ENCODE measurements at regions not wholly inside any gene's neighbourhood (a gene's known extent, or its start where the extent isn't known, plus 50 kb on each side); places are given as distances from the start of the nearest gene placed in this dataset.

GRCh38 chr16:35741546-35741945, 2282.1 kb downstream of the TP53TG3F start:
- no peak for DNase-seq

GRCh38 chr16:35743101-35743692, 2283.8 kb downstream of the TP53TG3F start:
- DNase-seq = no peak

- no peak for DNase-seq
Observed at GRCh38 chr16:35744084-35744483, 2284.7 kb downstream of the TP53TG3F start.

- no peak for DNase-seq
Observed at GRCh38 chr16:35744726-35745125, 2285.3 kb downstream of the TP53TG3F start.

- DNase-seq = no peak
Observed at GRCh38 chr16:35745191-35745590, 2285.8 kb downstream of the TP53TG3F start.

GRCh38 chr16:35745821-35746248, 2286.4 kb downstream of the TP53TG3F start:
- no peak for DNase-seq

GRCh38 chr16:35746281-35746962, 2287.0 kb downstream of the TP53TG3F start:
- no peak for DNase-seq

- DNase-seq = no peak
Observed at GRCh38 chr16:35746963-35747657, 2287.7 kb downstream of the TP53TG3F start.

GRCh38 chr16:35747658-35748455, 2288.4 kb downstream of the TP53TG3F start:
- no peak for DNase-seq

GRCh38 chr16:35748621-35749252, 2289.3 kb downstream of the TP53TG3F start:
- no peak for DNase-seq

- DNase-seq = no peak
Observed at GRCh38 chr16:35749253-35750141, 2290.1 kb downstream of the TP53TG3F start.

- DNase-seq = no peak
Observed at GRCh38 chr16:35750157-35750689, 2290.8 kb downstream of the TP53TG3F start.

GRCh38 chr16:35750701-35751104, 2291.3 kb downstream of the TP53TG3F start:
- no peak for DNase-seq

- no peak for DNase-seq
Observed at GRCh38 chr16:35751191-35751941, 2292.0 kb downstream of the TP53TG3F start.

GRCh38 chr16:35752012-35752772, 2292.8 kb downstream of the TP53TG3F start:
- no peak for DNase-seq

- DNase-seq = no peak
Observed at GRCh38 chr16:35752773-35753558, 2293.6 kb downstream of the TP53TG3F start.

- no peak for DNase-seq
Observed at GRCh38 chr16:35753559-35754390, 2294.4 kb downstream of the TP53TG3F start.
